ENCODE measurements at regions not wholly inside any gene's neighbourhood (a gene's known extent, or its start where the extent isn't known, plus 50 kb on each side); places are given as distances from the start of the nearest gene placed in this dataset.

- TF ChIP-seq CHD7 (IDR thresholded peaks at IDR 0.05; ENCODE audit: insufficient replicate concordance, low read length), result no peak
- TF ChIP-seq MAX (IDR thresholded peaks at IDR 0.05), result no peak
- TF ChIP-seq TBP (IDR thresholded peaks at IDR 0.05; ENCODE audit: low read depth, low read length), result no peak
- TF ChIP-seq RAD21 (IDR thresholded peaks at IDR 0.05 in 1 of 2, conservative IDR thresholded peaks at IDR 0.05 in 1 of 2; ENCODE audit: low read depth in 2 of 2, low read length in 2 of 2), result no peak
- TF ChIP-seq SAP30 (IDR thresholded peaks at IDR 0.05; ENCODE audit: insufficient read depth, insufficient replicate concordance, low read length), result no peak
- no peak for TF ChIP-seq SP1 (IDR thresholded peaks at IDR 0.05; ENCODE audit: low read depth, low read length)
- TF ChIP-seq NANOG (IDR thresholded peaks at IDR 0.05; ENCODE audit: insufficient read depth, low read depth, low read length, poor library complexity, severe bottlenecking), result no peak
- no peak for TF ChIP-seq TAF7 (optimal IDR thresholded peaks at IDR 0.05; ENCODE audit: borderline replicate concordance, low read depth, low read length)
- no peak for TF ChIP-seq TCF12 (IDR thresholded peaks at IDR 0.05; ENCODE audit: low read depth, low read length)
- no peak for TF ChIP-seq JUND (IDR thresholded peaks at IDR 0.05; ENCODE audit: low read length)
These were observed 307.2 kb downstream of the MYCN start (continued) for GRCh38 chr2:16247326-16248122.

All from H1 (cell line).